B cell (primary cell): ENCODE measurements at regions not wholly inside any gene's neighbourhood (a gene's known extent, or its start where the extent isn't known, plus 50 kb on each side); places are given as distances from the start of the nearest gene placed in this dataset.

Experiments
- ATAC-seq: fragments of 200-7000 bp; cut with Tn5 transposase; one replicate; pipeline ENCODE4 v1.10.0; 2021; ENCODE audit warnings: low read depth, mild to moderate bottlenecking, moderate number of reproducible peaks, moderate library complexity
- CTCF ChIA-PET: fragments of 350-600 bp; sonication (Branson Sonifier 250); formaldehyde crosslinking; loops from one replicate; lab custom pipeline; 2021; ENCODE audit warnings: antibody characterized with exemption, inconsistent platforms; lab: Charles Lee
- POLR2A ChIA-PET: fragments of 350-600 bp; sonication (Branson Sonifier 250); formaldehyde crosslinking; loops from one replicate; lab custom pipeline; 2021; ENCODE audit warnings: antibody characterized with exemption; lab: Charles Lee
- DNase-seq: peaks from one replicate; pipeline ENCODE4 v3.0.0; 2013
- H2AFZ ChIP-seq: 2 replicates; pipeline ENCODE4 v1.6.1; 2012; ENCODE audit warnings: mild to moderate bottlenecking, low read depth, low read length; ENCODE audit not compliant: insufficient read depth, poor library complexity, severe bottlenecking
- H3K27ac ChIP-seq, 2 donors: 1 replicate in 1 of 2; 2 replicates in 1 of 2; pipeline ENCODE4 v1.5.1; 2012 to 2013; ENCODE audit warnings: low read length in 2 of 2, mild to moderate bottlenecking in 2 of 2, moderate library complexity in 1 of 2
- H3K27me3 ChIP-seq, 4 experiments: fragments of 200-600 bp in 1 of 4; sonication (generic) in 1 of 4; replicated peaks in 1 of 4; 1 replicate in 2 of 4; 2 replicates in 2 of 4; pipeline versions ENCODE4 v1.6.1 to v1.7.0; 2013 to 2016; ENCODE audit warnings: low read length in 3 of 4, mild to moderate bottlenecking in 2 of 4, mixed read lengths in 1 of 4, moderate library complexity in 1 of 4; ENCODE audit not compliant: insufficient read depth in 4 of 4, control insufficient read depth in 3 of 4; ENCODE audit errors: control extremely low read depth in 1 of 4
- H3K36me3 ChIP-seq, 2 experiments: replicated peaks in 1 of 2; 1 replicate in 1 of 2; 2 replicates in 1 of 2; pipeline versions ENCODE4 v1.6.1 to v1.7.1; 2013; ENCODE audit warnings: low read length in 1 of 2; ENCODE audit not compliant: insufficient read depth in 2 of 2, control insufficient read depth in 1 of 2; ENCODE audit errors: control extremely low read depth in 1 of 2, extremely low read depth in 1 of 2
- H3K4me1 ChIP-seq, 2 donors: fragments of 200-600 bp in 1 of 2; sonication (generic) in 1 of 2; 1 replicate in 1 of 2; 2 replicates in 1 of 2; pipeline versions ENCODE4 v1.5.1 to v1.6.1; 2013 to 2017; ENCODE audit warnings: low read length in 2 of 2; ENCODE audit not compliant: control insufficient read depth in 2 of 2, insufficient read depth in 2 of 2
- H3K4me2 ChIP-seq: replicated peaks from 2 replicates; pipeline ENCODE3; 2012; ENCODE audit warnings: mild to moderate bottlenecking, low read depth, low read length; ENCODE audit not compliant: poor library complexity, severe bottlenecking
- H3K4me3 ChIP-seq, 5 experiments: fragments of 200-600 bp in 1 of 5; sonication (generic) in 1 of 5; 1 replicate in 3 of 5; 2 replicates in 2 of 5; pipeline versions ENCODE4 v1.5.1 to v1.7.0; 2011 to 2016; ENCODE audit warnings: low read length in 4 of 5, mild to moderate bottlenecking in 4 of 5, low read depth in 2 of 5, control low read depth in 1 of 5, moderate library complexity in 1 of 5; ENCODE audit not compliant: insufficient read depth in 1 of 5; ENCODE audit errors: control extremely low read depth in 1 of 5, extremely low read depth in 1 of 5
- H3K79me2 ChIP-seq: fragments of 200-600 bp; sonication (generic); one replicate; pipeline ENCODE4 v1.6.0; 2016; ENCODE audit warnings: low read length; ENCODE audit not compliant: control insufficient read depth, insufficient read depth
- H3K9ac ChIP-seq: fragments of 200-600 bp; sonication (generic); 2 replicates; pipeline ENCODE4 v1.6.1; 2017; ENCODE audit warnings: mild to moderate bottlenecking, low read length, moderate library complexity
- H3K9me3 ChIP-seq, 3 donors: one replicate each; pipeline versions ENCODE4 v1.6.1 to v1.7.1; 2013; ENCODE audit warnings: low read length in 2 of 3; ENCODE audit not compliant: control insufficient read depth in 2 of 3, insufficient read depth in 1 of 3; ENCODE audit errors: control extremely low read depth in 1 of 3
- H4K20me1 ChIP-seq: 2 replicates; pipeline ENCODE4 v1.6.0; 2012; ENCODE audit warnings: mild to moderate bottlenecking, low read length; ENCODE audit not compliant: insufficient read depth, control insufficient read depth, poor library complexity, severe bottlenecking
- H3K27ac Mint-ChIP-seq: one replicate; pipeline ENCODE4 v1.8.0; 2021; ENCODE audit warnings: mixed read lengths
- H3K27me3 Mint-ChIP-seq: one replicate; pipeline ENCODE4 v1.8.0; 2021; ENCODE audit warnings: mixed read lengths
- H3K4me1 Mint-ChIP-seq: one replicate; pipeline ENCODE4 v1.8.0; 2021; ENCODE audit warnings: mixed read lengths
- H3K4me3 Mint-ChIP-seq: one replicate; pipeline ENCODE4 v1.8.0; 2021; ENCODE audit warnings: mixed read lengths
- H3K9me3 Mint-ChIP-seq: one replicate; pipeline ENCODE4 v1.8.0; 2022; ENCODE audit warnings: mixed read lengths; ENCODE audit not compliant: insufficient read depth
- EZH2 ChIP-seq: IDR thresholded peaks from 2 replicates; pipeline ENCODE4 v1.6.1; 2012; ENCODE audit warnings: borderline replicate concordance, low read depth, mild to moderate bottlenecking, moderate library complexity, low read length; ENCODE audit not compliant: insufficient read depth, poor library complexity, severe bottlenecking
- WGBS: methylation state at CpG from one replicate; pipeline ENCODE4 v1.1.5; 2013; ENCODE audit warnings: missing lambda C conversion rate; ENCODE audit not compliant: insufficient coverage; 5-methylcytosine and 5-hydroxymethylcytosine counted together
- intact Hi-C: fragments of 100-400 bp; cut with micrococcal nuclease; formaldehyde crosslinking; loops from one replicate; pipeline ENCODE4 v1.10.0; 2022
- TF ChIP-seq, protein P1 (sequence below): fragments of 200-600 bp; IDR thresholded peaks from one replicate; pipeline ENCODE4 v1.8.0; 2022; ENCODE audit warnings: antibody characterized with exemption, mild to moderate bottlenecking

DNA sequence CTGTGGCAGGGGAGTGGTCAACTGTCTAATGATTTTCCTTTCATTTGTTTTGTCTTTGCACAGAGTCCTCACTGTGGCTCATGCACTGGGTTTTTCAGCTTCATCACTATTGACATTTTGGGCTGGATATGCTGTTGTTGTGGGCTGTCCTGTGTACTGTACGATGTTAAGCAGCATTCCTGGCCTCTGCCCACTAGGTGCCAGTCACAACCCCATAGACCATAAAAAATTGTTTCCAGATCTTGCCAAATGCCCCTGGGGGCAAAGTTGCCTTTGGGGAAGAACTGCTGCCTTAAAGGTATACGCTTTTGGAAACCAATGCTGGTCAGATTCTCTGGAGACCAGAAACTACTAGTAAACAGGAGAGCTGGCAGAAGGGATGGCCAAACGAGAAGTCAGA is 310.4 kb downstream of the SPRY2 start:
- Histone ChIP-seq H3K27ac (no peak overlapping the region), H3K4me1 (no peaks in the 10 kb centered on the region), H3K27me3 (no peaks in the 10 kb centered on the region), H4K20me1 (no peaks in the 10 kb centered on the region), H3K36me3 (no peaks in the 10 kb centered on the region), H3K79me2 (no peaks in the 10 kb centered on the region), H3K9ac (no peak overlapping the region), H3K9me3 (no peaks in the 10 kb centered on the region), H3K4me3 (no peak overlapping the region), H2AFZ (no peak overlapping the region), H3K4me2 (no peak overlapping the region)
- no peak for TF ChIP-seq EZH2
- TF ChIP-seq, protein P1, sequence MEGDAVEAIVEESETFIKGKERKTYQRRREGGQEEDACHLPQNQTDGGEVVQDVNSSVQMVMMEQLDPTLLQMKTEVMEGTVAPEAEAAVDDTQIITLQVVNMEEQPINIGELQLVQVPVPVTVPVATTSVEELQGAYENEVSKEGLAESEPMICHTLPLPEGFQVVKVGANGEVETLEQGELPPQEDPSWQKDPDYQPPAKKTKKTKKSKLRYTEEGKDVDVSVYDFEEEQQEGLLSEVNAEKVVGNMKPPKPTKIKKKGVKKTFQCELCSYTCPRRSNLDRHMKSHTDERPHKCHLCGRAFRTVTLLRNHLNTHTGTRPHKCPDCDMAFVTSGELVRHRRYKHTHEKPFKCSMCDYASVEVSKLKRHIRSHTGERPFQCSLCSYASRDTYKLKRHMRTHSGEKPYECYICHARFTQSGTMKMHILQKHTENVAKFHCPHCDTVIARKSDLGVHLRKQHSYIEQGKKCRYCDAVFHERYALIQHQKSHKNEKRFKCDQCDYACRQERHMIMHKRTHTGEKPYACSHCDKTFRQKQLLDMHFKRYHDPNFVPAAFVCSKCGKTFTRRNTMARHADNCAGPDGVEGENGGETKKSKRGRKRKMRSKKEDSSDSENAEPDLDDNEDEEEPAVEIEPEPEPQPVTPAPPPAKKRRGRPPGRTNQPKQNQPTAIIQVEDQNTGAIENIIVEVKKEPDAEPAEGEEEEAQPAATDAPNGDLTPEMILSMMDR = no peak
- DNase-seq = no peak
- no peak overlapping the region for H3K27ac Mint-ChIP-seq
- H3K9me3 Mint-ChIP-seq = no peaks in the 10 kb centered on the region
- ATAC-seq = no peak
- no peaks in the 10 kb centered on the region for H3K27me3 Mint-ChIP-seq
- POLR2A ChIA-PET = no interaction called here
- 38% methylated on average over 1 of the region's 3 CpGs for WGBS
- intact Hi-C loops = no loop called here
- no peaks in the 10 kb centered on the region for H3K4me1 Mint-ChIP-seq
- no peak overlapping the region for H3K4me3 Mint-ChIP-seq
- CTCF ChIA-PET = no interaction called here

DNA sequence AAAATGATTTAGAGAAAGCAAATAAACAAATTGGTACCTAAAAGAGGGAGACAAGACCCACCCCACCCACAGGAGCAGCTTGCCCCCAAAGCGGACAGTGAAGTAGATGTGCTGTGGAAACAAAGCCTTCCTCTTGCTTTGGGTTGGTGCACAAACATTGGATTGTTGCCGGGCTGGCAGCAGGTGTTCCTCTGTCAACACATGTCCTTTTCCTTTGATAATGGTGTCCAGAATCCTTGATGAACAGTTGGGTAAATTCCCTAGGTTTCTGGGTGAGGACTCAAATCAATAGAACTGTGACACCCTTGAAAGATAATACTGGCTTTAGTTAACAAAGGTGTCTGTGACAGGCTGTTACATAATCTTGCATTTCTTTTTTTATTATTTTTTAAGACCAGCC is 311.8 kb downstream of the SPRY2 start:
- no peak for ATAC-seq
- H3K9me3 ChIP-seq = no peaks in the 10 kb centered on the region

More for the DNA sequence above, 311.8 kb downstream of the SPRY2 start:
- Histone ChIP-seq H3K36me3 (no peaks in the 10 kb centered on the region), H3K27ac (no peak overlapping the region), H3K27me3 (no peaks in the 10 kb centered on the region), H3K4me3 (no peak overlapping the region), H3K9ac (no peak overlapping the region), H4K20me1 (no peaks in the 10 kb centered on the region), H2AFZ (no peak overlapping the region), H3K4me2 (no peak overlapping the region), H3K79me2 (no peaks in the 10 kb centered on the region), H3K4me1 (no peaks in the 10 kb centered on the region)
- Mint-ChIP-seq H3K9me3 (no peaks in the 10 kb centered on the region), H3K4me3 (no peak overlapping the region), H3K4me1 (no peaks in the 10 kb centered on the region), H3K27me3 (no peaks in the 10 kb centered on the region), H3K27ac (no peak overlapping the region)
- TF ChIP-seq, protein P1 = no peak
- TF ChIP-seq EZH2 = no peak
- ChIA-PET POLR2A (no interaction called here), CTCF (no interaction called here)
- DNase-seq = no peak
- intact Hi-C loops = no loop called here
- 100% methylated on average over 1 of the region's 2 CpGs for WGBS
